Activated CD4-positive, alpha-beta memory T cell treated with anti-CD3 and anti-CD28 coated beads, Interleukin-2, amount 10 ng/mL, durations not matched to agents 7 days and 5 days (primary cell): ENCODE measurements at regions not wholly inside any gene's neighbourhood (a gene's known extent, or its start where the extent isn't known, plus 50 kb on each side); places are given as distances from the start of the nearest gene placed in this dataset.

ENCODE experiments used
- CTCF ChIA-PET: fragments of 350-600 bp; sonication (Branson Sonifier 250); formaldehyde crosslinking; loops from one replicate; lab custom pipeline; 2021; ENCODE audit warnings: antibody characterized with exemption, inconsistent platforms; lab: Charles Lee
- POLR2A ChIA-PET: fragments of 350-600 bp; sonication (Branson Sonifier 250); formaldehyde crosslinking; loops from one replicate; lab custom pipeline; 2021; ENCODE audit warnings: antibody characterized with exemption; lab: Charles Lee
- DNase-seq: peaks from one replicate; pipeline ENCODE4 v3.0.0-alpha.2; 2020
- H3K27ac Mint-ChIP-seq: one replicate; pipeline ENCODE4 v1.8.0; 2021; ENCODE audit warnings: mild to moderate bottlenecking, mixed read lengths
- H3K27me3 Mint-ChIP-seq: one replicate; pipeline ENCODE4 v1.8.0; 2021; ENCODE audit warnings: mixed read lengths
- H3K36me3 Mint-ChIP-seq: one replicate; pipeline ENCODE4 v1.8.0; 2021; ENCODE audit warnings: low read depth, mixed read lengths
- H3K4me1 Mint-ChIP-seq: one replicate; pipeline ENCODE4 v1.8.0; 2021; ENCODE audit warnings: mixed read lengths
- H3K4me3 Mint-ChIP-seq: one replicate; pipeline ENCODE4 v1.8.0; 2021; ENCODE audit warnings: mild to moderate bottlenecking, mixed read lengths
- H3K9me3 Mint-ChIP-seq: one replicate; pipeline ENCODE4 v1.8.0; 2021; ENCODE audit warnings: mixed read lengths

DNA sequence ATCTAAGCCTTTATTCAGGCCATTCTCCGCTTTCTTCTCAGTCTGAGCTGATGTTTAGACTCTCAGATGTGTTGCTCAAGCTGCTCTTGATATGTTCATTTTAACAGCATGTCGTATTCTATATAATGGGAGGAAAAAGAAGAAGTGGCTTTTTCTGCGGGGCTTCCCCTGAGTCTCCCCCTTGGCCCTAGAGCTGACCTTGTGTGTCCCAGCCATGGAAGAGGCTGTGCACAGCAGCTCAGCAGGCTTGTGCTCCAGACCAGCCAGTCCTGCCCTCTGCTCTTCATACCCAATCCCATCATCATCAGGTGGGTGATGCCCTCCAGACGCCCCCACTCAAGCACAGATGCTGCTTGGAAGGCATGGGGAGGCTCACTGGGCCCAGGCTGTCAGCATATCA lies 155.1 kb upstream of the CELF4 start:
- ChIA-PET CTCF (no interaction called here), POLR2A (no interaction called here)
- no peaks in the 10 kb centered on the region for H3K4me1 Mint-ChIP-seq
- H3K27ac Mint-ChIP-seq = no peak overlapping the region
- no peak for DNase-seq
- H3K4me3 Mint-ChIP-seq = no peak overlapping the region
- no peaks in the 10 kb centered on the region for H3K9me3 Mint-ChIP-seq
- H3K27me3 Mint-ChIP-seq = no peaks in the 10 kb centered on the region
- H3K36me3 Mint-ChIP-seq = no peaks in the 10 kb centered on the region

DNA sequence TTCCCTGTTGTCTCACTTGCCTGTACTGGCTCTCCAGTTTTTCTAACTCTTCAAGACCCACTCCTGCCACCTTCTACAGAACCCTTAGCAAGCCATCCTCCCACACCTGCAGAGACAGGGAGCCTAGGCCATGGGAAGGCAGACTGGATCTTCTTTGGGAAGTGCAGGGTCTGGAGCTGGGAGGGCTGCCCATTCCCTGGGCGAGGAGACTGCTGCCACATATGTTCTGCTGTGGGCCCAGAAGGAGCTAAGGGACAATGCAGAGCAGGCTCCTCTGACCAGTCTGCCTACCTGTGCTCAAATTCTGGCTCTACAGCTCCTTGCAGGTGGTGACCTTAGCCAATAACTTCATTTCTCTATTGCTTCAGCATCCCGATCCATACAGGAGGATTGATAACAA lies 152.1 kb upstream of the CELF4 start:
- no peaks in the 10 kb centered on the region for H3K27me3 Mint-ChIP-seq
- DNase-seq = no peak
- no peaks in the 10 kb centered on the region for H3K9me3 Mint-ChIP-seq
- H3K4me1 Mint-ChIP-seq = no peaks in the 10 kb centered on the region
- H3K36me3 Mint-ChIP-seq = no peaks in the 10 kb centered on the region
- ChIA-PET CTCF (no interaction called here), POLR2A (no interaction called here)
- no peak overlapping the region for H3K27ac Mint-ChIP-seq
- no peak overlapping the region for H3K4me3 Mint-ChIP-seq

GRCh38 chr18:37717098-37717497 lies 151.5 kb upstream of the CELF4 start:
- no peaks in the 10 kb centered on the region for H3K36me3 Mint-ChIP-seq
- CTCF ChIA-PET = no interaction called here

GRCh38 chr18:37716106-37716735 lies 150.6 kb upstream of the CELF4 start:
- H3K27me3 Mint-ChIP-seq = no peaks in the 10 kb centered on the region
- no peak overlapping the region for H3K27ac Mint-ChIP-seq
- no peaks in the 10 kb centered on the region for H3K36me3 Mint-ChIP-seq
- DNase-seq = no peak
- no peaks in the 10 kb centered on the region for H3K4me1 Mint-ChIP-seq
- no peaks in the 10 kb centered on the region for H3K9me3 Mint-ChIP-seq
- no peak overlapping the region for H3K4me3 Mint-ChIP-seq
- ChIA-PET CTCF (no interaction called here), POLR2A (no interaction called here)

More at GRCh38 chr18:37717098-37717497, 151.5 kb upstream of the CELF4 start:
- POLR2A ChIA-PET = no interaction called here
- no peak for DNase-seq
- Mint-ChIP-seq H3K9me3 (no peaks in the 10 kb centered on the region), H3K4me1 (no peaks in the 10 kb centered on the region), H3K27ac (no peak overlapping the region), H3K4me3 (no peak overlapping the region), H3K27me3 (no peaks in the 10 kb centered on the region)

GRCh38 chr18:37714691-37715090 lies 149.1 kb upstream of the CELF4 start:
- CTCF ChIA-PET = no interaction called here
- Mint-ChIP-seq H3K4me1 (no peaks in the 10 kb centered on the region), H3K36me3 (no peaks in the 10 kb centered on the region), H3K27me3 (no peaks in the 10 kb centered on the region), H3K9me3 (no peaks in the 10 kb centered on the region), H3K27ac (no peak overlapping the region), H3K4me3 (no peak overlapping the region)
- POLR2A ChIA-PET = no interaction called here
- DNase-seq = no peak

- H3K4me1 Mint-ChIP-seq = no peaks in the 10 kb centered on the region
- ChIA-PET CTCF (no interaction called here), POLR2A (no interaction called here)
- H3K9me3 Mint-ChIP-seq = no peaks in the 10 kb centered on the region
- DNase-seq = no peak
- H3K36me3 Mint-ChIP-seq = no peaks in the 10 kb centered on the region
- H3K27ac Mint-ChIP-seq = no peak overlapping the region
- no peaks in the 10 kb centered on the region for H3K27me3 Mint-ChIP-seq
- no peak overlapping the region for H3K4me3 Mint-ChIP-seq
Measured at GRCh38 chr18:37712776-37713175, 147.2 kb upstream of the CELF4 start.

DNA sequence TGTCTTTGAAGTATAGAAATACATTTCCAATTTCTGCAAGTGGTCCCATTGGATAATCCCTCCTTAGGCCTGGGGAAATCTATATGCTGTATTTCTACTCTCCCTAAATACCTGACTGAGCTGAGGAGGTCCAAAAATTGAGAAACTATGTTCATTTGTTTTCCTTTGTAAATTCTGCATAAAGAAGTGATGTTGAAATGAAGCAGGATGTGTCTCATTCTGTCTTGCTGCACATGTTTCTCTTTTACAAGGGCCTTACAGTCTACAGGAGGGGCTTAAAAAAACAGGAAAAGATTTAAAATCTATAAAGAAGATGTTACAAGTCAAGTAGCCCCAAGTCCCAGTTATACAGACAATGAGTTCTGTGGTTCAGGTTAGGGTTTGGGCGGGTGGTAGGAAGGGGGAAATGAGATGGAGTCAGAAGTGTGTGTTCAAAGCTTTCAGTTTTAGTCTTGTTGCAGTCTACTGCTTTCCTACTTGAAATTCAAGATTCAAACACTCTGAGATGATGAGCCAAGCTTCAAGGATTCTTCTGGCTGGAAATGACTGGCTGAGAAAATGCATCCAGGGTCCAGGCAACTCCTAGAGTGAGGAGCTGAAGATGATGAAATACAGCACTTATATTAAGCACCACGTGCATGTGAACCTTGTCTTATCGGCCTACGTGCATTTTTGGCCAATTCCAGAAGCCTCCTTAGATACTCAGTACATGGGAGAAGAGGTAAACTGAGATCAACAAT lies 146.3 kb upstream of the CELF4 start:
- no peaks in the 10 kb centered on the region for H3K9me3 Mint-ChIP-seq
- DNase-seq = no peak
- ChIA-PET POLR2A (no interaction called here), CTCF (no interaction called here)
- H3K27ac Mint-ChIP-seq = no peak overlapping the region
- H3K36me3 Mint-ChIP-seq = no peaks in the 10 kb centered on the region
- H3K4me1 Mint-ChIP-seq = no peaks in the 10 kb centered on the region
- H3K27me3 Mint-ChIP-seq = no peaks in the 10 kb centered on the region
- no peak overlapping the region for H3K4me3 Mint-ChIP-seq

DNA sequence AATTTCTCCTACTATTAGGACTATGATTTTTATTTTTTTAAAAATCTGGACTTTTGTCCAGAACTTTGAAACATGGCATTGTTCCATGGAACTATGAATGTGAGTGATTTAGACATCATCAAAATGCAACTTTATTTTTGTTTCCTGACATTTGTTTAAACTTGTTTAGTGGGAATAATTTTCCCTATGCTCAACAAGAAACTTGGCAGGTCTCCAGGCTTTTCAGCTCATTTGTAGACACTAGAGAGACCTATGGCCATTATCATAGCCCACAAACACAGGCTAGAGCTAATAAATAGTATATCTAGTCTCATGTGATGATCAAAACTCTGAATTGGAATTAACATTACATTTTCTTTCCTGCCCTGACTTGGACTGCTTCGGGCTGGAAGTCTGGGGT lies 145.1 kb upstream of the CELF4 start:
- POLR2A ChIA-PET = no interaction called here
- Mint-ChIP-seq H3K4me1 (no peaks in the 10 kb centered on the region), H3K36me3 (no peaks in the 10 kb centered on the region), H3K27me3 (no peaks in the 10 kb centered on the region), H3K27ac (no peak overlapping the region), H3K9me3 (no peaks in the 10 kb centered on the region), H3K4me3 (no peak overlapping the region)
- DNase-seq = no peak
- CTCF ChIA-PET = no interaction called here

DNA sequence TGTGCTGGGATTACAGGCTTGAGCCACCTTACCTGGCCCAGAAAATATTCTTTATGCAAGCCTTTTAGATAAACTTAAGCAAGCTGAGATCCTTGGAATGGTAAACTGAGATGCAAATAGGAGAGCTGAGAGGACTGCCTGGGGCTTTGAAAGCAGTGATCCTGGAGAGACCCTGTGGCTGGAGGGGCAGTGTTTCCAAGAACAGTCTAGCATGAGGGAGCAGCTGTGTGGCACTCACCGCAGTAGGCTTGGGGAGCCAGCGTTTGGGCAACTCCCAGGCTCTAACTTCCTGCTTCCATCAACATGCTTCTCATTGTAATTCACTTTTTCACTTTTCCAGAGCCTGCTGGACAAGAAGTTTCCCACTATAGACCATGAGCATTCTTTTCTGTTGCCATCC lies 144.1 kb upstream of the CELF4 start:
- Mint-ChIP-seq H3K4me3 (no peak overlapping the region), H3K27ac (no peak overlapping the region), H3K27me3 (no peaks in the 10 kb centered on the region), H3K9me3 (no peaks in the 10 kb centered on the region), H3K4me1 (no peaks in the 10 kb centered on the region), H3K36me3 (no peaks in the 10 kb centered on the region)
- CTCF ChIA-PET = no interaction called here
- POLR2A ChIA-PET = no interaction called here
- no peak for DNase-seq

- no peaks in the 10 kb centered on the region for H3K9me3 Mint-ChIP-seq
- no peak overlapping the region for H3K4me3 Mint-ChIP-seq
Measured at GRCh38 chr18:37705016-37705415, 139.4 kb upstream of the CELF4 start.

GRCh38 chr18:37702841-37703240 lies 137.2 kb upstream of the CELF4 start:
- Mint-ChIP-seq H3K36me3 (no peaks in the 10 kb centered on the region), H3K27me3 (no peaks in the 10 kb centered on the region), H3K27ac (no peak overlapping the region), H3K9me3 (no peaks in the 10 kb centered on the region), H3K4me3 (no peak overlapping the region), H3K4me1 (no peaks in the 10 kb centered on the region)
- ChIA-PET POLR2A (no interaction called here), CTCF (no interaction called here)
- DNase-seq = no peak

More at GRCh38 chr18:37705016-37705415, 139.4 kb upstream of the CELF4 start:
- Mint-ChIP-seq H3K27ac (no peak overlapping the region), H3K4me1 (no peaks in the 10 kb centered on the region), H3K27me3 (no peaks in the 10 kb centered on the region), H3K36me3 (no peaks in the 10 kb centered on the region)
- DNase-seq = no peak
- POLR2A ChIA-PET = no interaction called here
- CTCF ChIA-PET = no interaction called here

- no peaks in the 10 kb centered on the region for H3K36me3 Mint-ChIP-seq
Measured at GRCh38 chr18:37701967-37702366, 136.4 kb upstream of the CELF4 start.

DNA sequence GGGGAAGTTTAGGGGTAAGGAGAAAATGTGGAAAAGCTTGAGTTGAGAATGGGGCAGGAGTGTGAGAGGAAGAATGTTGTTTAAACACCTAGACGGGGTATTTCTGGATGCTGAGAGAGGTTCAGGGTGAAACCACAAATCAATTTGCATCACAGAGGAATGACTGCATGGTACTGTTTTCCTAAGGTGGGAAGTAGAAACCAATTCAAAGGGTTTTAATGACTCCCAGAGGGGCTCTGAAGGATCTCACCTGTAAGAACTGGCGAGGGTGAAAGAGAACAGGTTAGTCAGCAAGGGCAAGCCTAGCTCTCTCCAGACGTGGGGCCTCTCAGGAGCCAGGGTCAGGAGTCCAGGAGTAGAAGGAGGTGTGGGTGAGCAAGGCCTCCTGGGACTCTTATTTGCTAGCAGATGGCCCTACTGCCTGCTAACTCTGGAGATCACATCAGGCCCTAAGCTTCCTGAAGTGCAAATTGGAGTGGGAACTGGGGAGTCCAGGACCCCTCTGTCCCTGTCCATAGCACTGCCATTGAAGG lies 133.0 kb upstream of the CELF4 start:
- H3K36me3 Mint-ChIP-seq = no peaks in the 10 kb centered on the region
- H3K4me1 Mint-ChIP-seq = no peaks in the 10 kb centered on the region
- no peaks in the 10 kb centered on the region for H3K9me3 Mint-ChIP-seq
- ChIA-PET CTCF (no interaction called here), POLR2A (no interaction called here)
- H3K27ac Mint-ChIP-seq = no peak overlapping the region
- H3K27me3 Mint-ChIP-seq = no peaks in the 10 kb centered on the region
- no peak overlapping the region for H3K4me3 Mint-ChIP-seq
- no peak for DNase-seq

More at GRCh38 chr18:37701967-37702366, 136.4 kb upstream of the CELF4 start:
- Mint-ChIP-seq H3K9me3 (no peaks in the 10 kb centered on the region), H3K4me3 (no peak overlapping the region), H3K27ac (no peak overlapping the region), H3K4me1 (no peaks in the 10 kb centered on the region), H3K27me3 (no peaks in the 10 kb centered on the region)
- ChIA-PET POLR2A (no interaction called here), CTCF (no interaction called here)
- no peak for DNase-seq

GRCh38 chr18:37694516-37694915 lies 128.9 kb upstream of the CELF4 start:
- CTCF ChIA-PET = no interaction called here

More at GRCh38 chr18:37694516-37694915, 128.9 kb upstream of the CELF4 start:
- H3K9me3 Mint-ChIP-seq = no peaks in the 10 kb centered on the region
- H3K4me3 Mint-ChIP-seq = no peak overlapping the region
- H3K27me3 Mint-ChIP-seq = no peaks in the 10 kb centered on the region
- POLR2A ChIA-PET = no interaction called here
- no peaks in the 10 kb centered on the region for H3K36me3 Mint-ChIP-seq
- no peak overlapping the region for H3K27ac Mint-ChIP-seq
- H3K4me1 Mint-ChIP-seq = no peaks in the 10 kb centered on the region
- DNase-seq = no peak
